A673 (cell line): ENCODE measurements at regions not wholly inside any gene's neighbourhood (a gene's known extent, or its start where the extent isn't known, plus 50 kb on each side); places are given as distances from the start of the nearest gene placed in this dataset.

Source experiments
- BruUV-seq: library from RNA; stranded (reverse); fragments of 400-500 nt; replicated peaks from 2 replicates; lab custom pipeline; 2021; lab: Mats Ljungman, UMichigan
- CTCF ChIA-PET: fragments of 300-600 bp; sonication (Branson Sonifier 250); formaldehyde crosslinking; loops from one replicate; lab custom pipeline; 2022; ENCODE audit warnings: antibody characterized with exemption; lab: Charles Lee
- POLR2A ChIA-PET: fragments of 300-600 bp; sonication (Branson Sonifier 250); formaldehyde crosslinking; loops from one replicate; lab custom pipeline; 2022; ENCODE audit warnings: antibody characterized with exemption; ENCODE audit not compliant: low non-redundant PET; lab: Charles Lee
- DNase-seq: peaks from one replicate; pipeline ENCODE4 v3.0.0-alpha.2; 2015; ENCODE audit warnings: low spot score
- H3K27ac ChIP-seq: fragments of 200-600 bp; sonication (generic); 2 replicates; pipeline ENCODE4 v1.5.1; 2016; ENCODE audit warnings: mixed run types, low read depth, mild to moderate bottlenecking, mixed read lengths, antibody characterized with exemption, low read length; ENCODE audit not compliant: poor library complexity, severe bottlenecking
- H3K27me3 ChIP-seq: fragments of 200-600 bp; sonication (generic); replicated peaks from 2 replicates; pipeline ENCODE4 v1.6.1; 2017; ENCODE audit warnings: mixed run types, low read depth, mild to moderate bottlenecking, mixed read lengths, antibody characterized with exemption, low read length; ENCODE audit not compliant: insufficient read depth, poor library complexity
- H3K36me3 ChIP-seq: fragments of 200-600 bp; sonication (generic); 2 replicates; pipeline ENCODE4 v1.6.1; 2016; ENCODE audit warnings: mixed run types, mild to moderate bottlenecking, mixed read lengths, antibody characterized with exemption, low read length; ENCODE audit not compliant: insufficient read depth, poor library complexity, severe bottlenecking
- H3K4me1 ChIP-seq: fragments of 200-600 bp; sonication (generic); 2 replicates; pipeline ENCODE4 v1.6.1; 2017; ENCODE audit warnings: mixed run types, mild to moderate bottlenecking, mixed read lengths, antibody characterized with exemption, low read length; ENCODE audit not compliant: insufficient read depth, poor library complexity, severe bottlenecking
- H3K4me3 ChIP-seq: fragments of 200-600 bp; sonication (generic); 2 replicates; pipeline ENCODE4 v1.5.1; 2016; ENCODE audit warnings: low read depth, mixed run types, mild to moderate bottlenecking, mixed read lengths, low read length; ENCODE audit not compliant: poor library complexity, severe bottlenecking
- H3K9me3 ChIP-seq: fragments of 200-600 bp; sonication (generic); 2 replicates; pipeline ENCODE4 v1.6.1; 2016; ENCODE audit warnings: mixed run types, low read depth, mild to moderate bottlenecking, mixed read lengths, antibody characterized with exemption, low read length; ENCODE audit not compliant: poor library complexity, severe bottlenecking
- EZH2 ChIP-seq: fragments of 200-600 bp; sonication (generic); IDR thresholded peaks from 2 replicates; pipeline ENCODE4 v1.6.1; 2017; ENCODE audit warnings: borderline replicate concordance, low read depth, mild to moderate bottlenecking, mixed read lengths, antibody characterized with exemption, low read length; ENCODE audit not compliant: poor library complexity, severe bottlenecking
- intact Hi-C: fragments of 100-400 bp; cut with micrococcal nuclease; formaldehyde crosslinking; loops from one replicate; pipeline ENCODE4 v1.10.0; 2022; ENCODE audit not compliant: unreplicated experiment
- TF ChIP-seq, protein P1 (sequence below): fragments of 300-800, 200-600 bp; sonication (generic); conservative IDR thresholded peaks from 2 replicates; pipeline ENCODE4 v1.5.1; 2017; ENCODE audit warnings: low read depth, mild to moderate bottlenecking, antibody characterized with exemption, low read length, moderate library complexity, mixed read lengths

- CTCF ChIA-PET = no interaction called here
- H3K4me1 ChIP-seq = no peaks in the 10 kb centered on the region
- DNase-seq = no peak
- no peak overlapping the region for H3K27ac ChIP-seq
- peaks cover 13% of the 10 kb centered on the region for H3K27me3 ChIP-seq
- TF ChIP-seq EZH2 = no peak
- intact Hi-C loops = no loop called here
- no peak overlapping the region for H3K4me3 ChIP-seq
- H3K9me3 ChIP-seq = no peaks in the 10 kb centered on the region
- POLR2A ChIA-PET = no interaction called here
- no peaks in the 10 kb centered on the region for H3K36me3 ChIP-seq
- BruUV-seq = no TSS peak
Observed at GRCh38 chr4:156103311-156103710, 149.6 kb upstream of the CTSO start.

GRCh38 chr4:156102411-156102810 lies 148.7 kb upstream of the CTSO start:
- POLR2A ChIA-PET = no interaction called here

DNA sequence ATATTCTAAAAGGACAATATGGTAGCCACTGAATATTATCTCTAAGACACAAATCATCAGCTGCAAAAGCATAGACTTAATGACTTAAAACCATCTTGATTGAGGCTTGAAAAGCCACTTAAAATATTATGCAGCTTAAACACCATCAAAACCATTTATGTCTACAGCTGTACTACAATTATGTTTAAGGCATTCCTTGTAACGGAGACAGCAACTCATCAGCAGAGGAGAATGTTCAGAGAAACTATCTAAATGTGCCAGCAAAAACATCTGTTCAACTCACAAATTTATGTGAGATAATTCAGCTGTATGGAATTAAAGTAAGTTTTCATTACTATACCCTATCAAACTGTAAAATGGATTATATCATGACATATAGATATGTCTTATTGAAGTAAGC lies 147.9 kb upstream of the CTSO start:
- BruUV-seq = no TSS peak
- CTCF ChIA-PET = no interaction called here

More at GRCh38 chr4:156102411-156102810, 148.7 kb upstream of the CTSO start:
- H3K9me3 ChIP-seq = no peaks in the 10 kb centered on the region
- DNase-seq = peak; percentile 55
- H3K27me3 ChIP-seq = peaks cover 19% of the 10 kb centered on the region
- no peaks in the 10 kb centered on the region for H3K4me1 ChIP-seq
- CTCF ChIA-PET = no interaction called here
- H3K36me3 ChIP-seq = no peaks in the 10 kb centered on the region
- BruUV-seq = no TSS peak
- no peak overlapping the region for H3K27ac ChIP-seq
- intact Hi-C loops = no loop called here
- TF ChIP-seq, protein P1, sequence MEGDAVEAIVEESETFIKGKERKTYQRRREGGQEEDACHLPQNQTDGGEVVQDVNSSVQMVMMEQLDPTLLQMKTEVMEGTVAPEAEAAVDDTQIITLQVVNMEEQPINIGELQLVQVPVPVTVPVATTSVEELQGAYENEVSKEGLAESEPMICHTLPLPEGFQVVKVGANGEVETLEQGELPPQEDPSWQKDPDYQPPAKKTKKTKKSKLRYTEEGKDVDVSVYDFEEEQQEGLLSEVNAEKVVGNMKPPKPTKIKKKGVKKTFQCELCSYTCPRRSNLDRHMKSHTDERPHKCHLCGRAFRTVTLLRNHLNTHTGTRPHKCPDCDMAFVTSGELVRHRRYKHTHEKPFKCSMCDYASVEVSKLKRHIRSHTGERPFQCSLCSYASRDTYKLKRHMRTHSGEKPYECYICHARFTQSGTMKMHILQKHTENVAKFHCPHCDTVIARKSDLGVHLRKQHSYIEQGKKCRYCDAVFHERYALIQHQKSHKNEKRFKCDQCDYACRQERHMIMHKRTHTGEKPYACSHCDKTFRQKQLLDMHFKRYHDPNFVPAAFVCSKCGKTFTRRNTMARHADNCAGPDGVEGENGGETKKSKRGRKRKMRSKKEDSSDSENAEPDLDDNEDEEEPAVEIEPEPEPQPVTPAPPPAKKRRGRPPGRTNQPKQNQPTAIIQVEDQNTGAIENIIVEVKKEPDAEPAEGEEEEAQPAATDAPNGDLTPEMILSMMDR = no peak
- no peak overlapping the region for H3K4me3 ChIP-seq

DNA sequence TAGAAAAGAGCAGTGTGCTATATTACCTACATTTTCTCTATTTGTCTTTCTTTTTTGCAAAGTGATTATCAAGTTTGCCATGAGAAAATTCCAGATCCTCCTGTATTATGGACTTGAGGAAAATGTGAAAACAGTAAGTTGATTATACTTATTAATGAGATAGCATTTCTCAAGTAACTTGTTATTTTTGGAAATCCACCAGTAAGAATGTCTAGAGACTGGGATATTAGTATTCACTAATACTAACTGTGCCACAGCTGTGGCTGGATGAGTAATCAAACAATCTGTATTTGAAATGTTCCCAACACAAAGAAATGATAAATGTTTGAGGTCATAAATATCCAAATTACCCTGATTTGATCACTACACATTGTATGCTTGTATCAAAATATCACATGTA lies 147.0 kb upstream of the CTSO start:
- no peak for DNase-seq
- intact Hi-C loops = no loop called here
- Histone ChIP-seq H3K4me1 (no peaks in the 10 kb centered on the region), H3K9me3 (no peaks in the 10 kb centered on the region), H3K36me3 (no peaks in the 10 kb centered on the region), H3K27ac (no peak overlapping the region), H3K4me3 (no peak overlapping the region), H3K27me3 (peaks cover 19% of the 10 kb centered on the region)
- ChIA-PET CTCF (no interaction called here), POLR2A (no interaction called here)
- BruUV-seq = no TSS peak
- TF ChIP-seq, protein P1 = no peak
- no peak for TF ChIP-seq EZH2

More for the DNA sequence above, 147.9 kb upstream of the CTSO start:
- Histone ChIP-seq H3K4me1 (no peaks in the 10 kb centered on the region), H3K36me3 (no peaks in the 10 kb centered on the region), H3K27ac (no peak overlapping the region), H3K4me3 (no peak overlapping the region), H3K9me3 (no peaks in the 10 kb centered on the region), H3K27me3 (peaks cover 19% of the 10 kb centered on the region)
- DNase-seq = no peak
- intact Hi-C loops = no loop called here
- POLR2A ChIA-PET = no interaction called here
- no peak for TF ChIP-seq EZH2
- TF ChIP-seq, protein P1 = no peak
